IMR-90 (cell line): ENCODE measurements at regions not wholly inside any gene's neighbourhood (a gene's known extent, or its start where the extent isn't known, plus 50 kb on each side); places are given as distances from the start of the nearest gene placed in this dataset.

Experiments used
- ATAC-seq: fragments of 200-7000 bp; cut with Tn5 transposase; 2 replicates; pipeline ENCODE4 v1.9.1; 2020; ENCODE audit warnings: low read depth, mild to moderate bottlenecking, moderate library complexity
- BruUV-seq: library from RNA; stranded (reverse); fragments of 400-500 nt; replicated peaks from 2 replicates; lab custom pipeline; 2021; lab: Mats Ljungman, UMichigan
- CTCF ChIA-PET: fragments of 300-600 bp; formaldehyde crosslinking; extraction: SDS; loops from one replicate; lab custom pipeline; 2021; ENCODE audit warnings: antibody characterized with exemption; lab: Yijun Ruan, JAX
- POLR2A ChIA-PET: fragments of 300-600 bp; sonication (Branson Sonifier 250); formaldehyde crosslinking; loops from one replicate; lab custom pipeline; 2022; ENCODE audit warnings: antibody characterized with exemption; ENCODE audit not compliant: unreplicated experiment; lab: Charles Lee
- DNase-seq: peaks from one replicate; pipeline ENCODE4 v3.0.0; 2013
- H2AFZ ChIP-seq: replicated peaks from 2 replicates; pipeline ENCODE3; 2013; ENCODE audit warnings: low read length, mild to moderate bottlenecking; ENCODE audit not compliant: poor library complexity
- H2AK5ac ChIP-seq: 2 replicates; pipeline ENCODE4 v1.6.1; 2013; ENCODE audit warnings: low read depth, low read length, inconsistent platforms
- H2AK9ac ChIP-seq: replicated peaks from 2 replicates; pipeline ENCODE3; 2013; ENCODE audit warnings: mild to moderate bottlenecking, low read depth, low read length, moderate library complexity; ENCODE audit not compliant: poor library complexity
- H2BK120ac ChIP-seq: 2 replicates; pipeline ENCODE4 v1.6.1; 2013; ENCODE audit warnings: low read depth, low read length, inconsistent platforms
- H2BK15ac ChIP-seq: 3 replicates; pipeline ENCODE4 v1.6.1; 2013; ENCODE audit warnings: low read depth, low read length, inconsistent platforms
- H2BK20ac ChIP-seq: 2 replicates; pipeline ENCODE4 v1.6.1; 2013; ENCODE audit warnings: low read depth, mild to moderate bottlenecking, inconsistent platforms, low read length, moderate library complexity
- H2BK5ac ChIP-seq: 2 replicates; pipeline ENCODE4 v1.6.1; 2013; ENCODE audit warnings: mild to moderate bottlenecking, low read depth, low read length, inconsistent platforms; ENCODE audit not compliant: poor library complexity, severe bottlenecking
- H3K14ac ChIP-seq: replicated peaks from 2 replicates; pipeline ENCODE4 v1.6.1; 2013; ENCODE audit warnings: low read depth, low read length, inconsistent platforms
- H3K18ac ChIP-seq: 2 replicates; pipeline ENCODE4 v1.6.1; 2013; ENCODE audit warnings: low read depth, low read length, control low read depth
- H3K23ac ChIP-seq: 2 replicates; pipeline ENCODE4 v1.6.1; 2013; ENCODE audit warnings: low read depth, low read length, inconsistent platforms
- H3K27ac ChIP-seq: 2 replicates; pipeline ENCODE4 v1.5.1; 2013; ENCODE audit warnings: mild to moderate bottlenecking, control low read depth, low read length; ENCODE audit not compliant: insufficient read depth
- H3K27me3 ChIP-seq: 2 replicates; pipeline ENCODE4 v1.6.1; 2013; ENCODE audit warnings: low read length; ENCODE audit not compliant: control insufficient read depth, insufficient read depth
- H3K36me3 ChIP-seq: 2 replicates; pipeline ENCODE4 v1.6.1; 2013; ENCODE audit warnings: low read length, mixed read lengths; ENCODE audit not compliant: control insufficient read depth, insufficient read depth
- H3K4ac ChIP-seq: 2 replicates; pipeline ENCODE4 v1.6.1; 2013; ENCODE audit warnings: low read depth, low read length, inconsistent platforms
- H3K4me1 ChIP-seq: 2 replicates; pipeline ENCODE4 v1.6.1; 2013; ENCODE audit warnings: low read length, mixed read lengths; ENCODE audit not compliant: control insufficient read depth, insufficient read depth
- H3K4me2 ChIP-seq: 2 replicates; pipeline ENCODE4 v1.6.1; 2013; ENCODE audit warnings: low read depth, mild to moderate bottlenecking, control low read depth, low read length, moderate library complexity
- H3K4me3 ChIP-seq: 2 replicates; pipeline ENCODE4 v1.5.1; 2013; ENCODE audit warnings: low read depth, mild to moderate bottlenecking, control low read depth, low read length, moderate library complexity; ENCODE audit not compliant: insufficient read depth
- H3K56ac ChIP-seq: 2 replicates; pipeline ENCODE4 v1.6.1; 2013; ENCODE audit warnings: low read length, inconsistent platforms; ENCODE audit not compliant: insufficient read depth; ENCODE audit errors: extremely low read depth
- H3K79me1 ChIP-seq, 2 experiments: 2 replicates each; pipeline ENCODE4 v1.6.1; 2013; ENCODE audit warnings: low read length in 2 of 2, inconsistent platforms in 1 of 2, low read depth in 1 of 2
- H3K9ac ChIP-seq: 2 replicates; pipeline ENCODE4 v1.6.1; 2013; ENCODE audit warnings: low read depth, low read length, control low read depth
- H3K9me1 ChIP-seq: 2 replicates; pipeline ENCODE4 v1.6.1; 2013; ENCODE audit warnings: low read length, inconsistent platforms; ENCODE audit not compliant: insufficient read depth
- H3K9me3 ChIP-seq: 2 replicates; pipeline ENCODE4 v1.6.1; 2013; ENCODE audit warnings: low read length; ENCODE audit not compliant: control insufficient read depth, insufficient read depth
- H4K20me1 ChIP-seq: 2 replicates; pipeline ENCODE4 v1.6.1; 2013; ENCODE audit warnings: low read length, inconsistent platforms; ENCODE audit not compliant: insufficient read depth
- H4K5ac ChIP-seq: 2 replicates; pipeline ENCODE4 v1.6.1; 2013; ENCODE audit warnings: mild to moderate bottlenecking, low read depth, low read length, control low read depth
- H4K8ac ChIP-seq, 2 experiments: 2 replicates each; pipeline ENCODE4 v1.6.1; 2013; ENCODE audit warnings: low read depth in 2 of 2, low read length in 2 of 2, control low read depth in 1 of 2, inconsistent platforms in 1 of 2
- H4K91ac ChIP-seq: 2 replicates; pipeline ENCODE4 v1.6.1; 2013; ENCODE audit warnings: low read depth, low read length, inconsistent platforms; ENCODE audit not compliant: insufficient read depth
- BHLHE40 ChIP-seq: fragments of 150-350 bp; IDR thresholded peaks from 2 replicates; pipeline ENCODE4 v1.6.1; 2016; ENCODE audit warnings: mild to moderate bottlenecking, low read depth, low read length
- CEBPB ChIP-seq: IDR thresholded peaks from 2 replicates; pipeline ENCODE4 v1.6.1; 2012; ENCODE audit warnings: low read depth, low read length, improper control_type of control experiment
- CHD1 ChIP-seq: IDR thresholded peaks from 2 replicates; pipeline ENCODE4 v1.6.1; 2012; ENCODE audit warnings: low read depth, low read length, improper control_type of control experiment
- CTCF ChIP-seq: conservative IDR thresholded peaks from 2 replicates; pipeline ENCODE4 v1.5.1; 2012; ENCODE audit warnings: mild to moderate bottlenecking, low read depth, low read length, improper control_type of control experiment
- ELK1 ChIP-seq: fragments of 150-350 bp; IDR thresholded peaks from 2 replicates; pipeline ENCODE4 v1.6.1; 2016; ENCODE audit warnings: low read depth, mild to moderate bottlenecking, low read length, moderate library complexity, borderline replicate concordance
- FOS ChIP-seq: fragments of 150-350 bp; IDR thresholded peaks from 2 replicates; pipeline ENCODE4 v1.6.1; 2016; ENCODE audit warnings: low read depth, low read length
- MAFK ChIP-seq: IDR thresholded peaks from 2 replicates; pipeline ENCODE4 v1.6.1; 2012; ENCODE audit warnings: low read depth, low read length, improper control_type of control experiment
- MAZ ChIP-seq: IDR thresholded peaks from 2 replicates; pipeline ENCODE4 v1.6.1; 2012; ENCODE audit warnings: low read depth, mild to moderate bottlenecking, low read length, improper control_type of control experiment, moderate library complexity, borderline replicate concordance
- MXI1 ChIP-seq: IDR thresholded peaks from 2 replicates; pipeline ENCODE4 v1.6.1; 2012; ENCODE audit warnings: low read depth, mild to moderate bottlenecking, low read length, moderate library complexity, borderline replicate concordance
- NFE2L2 ChIP-seq: fragments of 150-350 bp; IDR thresholded peaks from 2 replicates; pipeline ENCODE4 v1.6.1; 2016; ENCODE audit warnings: low read depth, mild to moderate bottlenecking, low read length
- POLR2A ChIP-seq: IDR thresholded peaks from 2 replicates; pipeline ENCODE4 v1.6.1; 2012; ENCODE audit warnings: mild to moderate bottlenecking, low read depth, low read length
- RAD21 ChIP-seq: IDR thresholded peaks from 2 replicates; pipeline ENCODE4 v1.6.1; 2012; ENCODE audit warnings: low read length, improper control_type of control experiment
- RFX5 ChIP-seq: IDR thresholded peaks from 2 replicates; pipeline ENCODE4 v1.8.0; 2012; ENCODE audit warnings: low read depth, mild to moderate bottlenecking, low read length, moderate library complexity
- SMC3 ChIP-seq: fragments of 150-350 bp; IDR thresholded peaks from 2 replicates; pipeline ENCODE4 v1.6.1; 2016; ENCODE audit warnings: low read depth, mild to moderate bottlenecking, antibody characterized with exemption, low read length, moderate library complexity
- USF2 ChIP-seq: fragments of 150-350 bp; IDR thresholded peaks from 2 replicates; pipeline ENCODE4 v1.6.1; 2017; ENCODE audit warnings: mild to moderate bottlenecking, antibody characterized with exemption, low read length, low read depth
- WGBS, 2 experiments: methylation state at CpG; one replicate each; pipeline versions ENCODE4 v1.1.5 to v1.1.7; 2013; ENCODE audit warnings: missing lambda C conversion rate in 2 of 2; ENCODE audit not compliant: insufficient read length in 1 of 2; ENCODE audit errors: extremely low coverage in 2 of 2; 5-methylcytosine and 5-hydroxymethylcytosine counted together
- dilution Hi-C: fragments of 300-500 bp; cut with HindIII; formaldehyde crosslinking; loops from one replicate; pipeline ENCODE4 v1.14.3; 2018; ENCODE audit warnings: low sequenced_read_pairs; ENCODE audit not compliant: unreplicated experiment
- in situ Hi-C: fragments of 300-500 bp; cut with MboI; formaldehyde crosslinking; loops from 3 replicates; pipeline ENCODE4 v1.14.3; 2019; ENCODE audit warnings: low sequenced_read_pairs, inconsistent platforms, mixed read lengths
- intact Hi-C: fragments of 100-400 bp; cut with micrococcal nuclease; formaldehyde crosslinking; loops from 2 replicates; pipeline ENCODE4 v1.10.0; 2022

- H3K18ac ChIP-seq, result no peak overlapping the region
- H3K36me3 ChIP-seq, result no peaks in the 10 kb centered on the region
- no peaks in the 10 kb centered on the region for H3K79me1 ChIP-seq
- dilution Hi-C loops (no loop called here), in situ Hi-C loops (no loop called here), intact Hi-C loops (no loop called here)
- no peak overlapping the region for H3K27ac ChIP-seq
- no peak overlapping the region for H4K8ac ChIP-seq
- H2BK20ac ChIP-seq, result no peak overlapping the region
- H4K5ac ChIP-seq, result no peak overlapping the region
- H2AK5ac ChIP-seq, result no peak overlapping the region
- no peaks in the 10 kb centered on the region for H3K4me1 ChIP-seq
- no peak overlapping the region for H2AK9ac ChIP-seq
- DNase-seq (no peak), ATAC-seq (0 out of 2 replicates have a peak, but pooled peaks have one; percentile 33)
- H3K9ac ChIP-seq, result no peak overlapping the region
- peaks cover 83% of the 10 kb centered on the region for H3K27me3 ChIP-seq
- H3K4ac ChIP-seq, result no peak overlapping the region
- H4K20me1 ChIP-seq, result 0 out of 2 replicates have a peak, but pooled peaks cover 3% of the 10 kb centered on the region
- H3K4me3 ChIP-seq, result no peak overlapping the region
- no peak overlapping the region for H3K23ac ChIP-seq
- no peak overlapping the region for H4K91ac ChIP-seq
- WGBS, 2 experiments, result 0% methylated on average over 25 of the region's 89 CpGs; no CpG with 5 or more reads in 1 of the 2 experiments
- no peak overlapping the region for H3K14ac ChIP-seq
- H2BK5ac ChIP-seq, result no peak overlapping the region
- H2BK120ac ChIP-seq, result no peak overlapping the region
- no peak overlapping the region for H3K56ac ChIP-seq
- H3K4me2 ChIP-seq, result no peak overlapping the region
- no peaks in the 10 kb centered on the region for H3K9me3 ChIP-seq
- H3K9me1 ChIP-seq, result no peaks in the 10 kb centered on the region
- BruUV-seq, result no TSS peak
- no peak overlapping the region for H2BK15ac ChIP-seq
- ChIA-PET CTCF (interaction anchor here (0.6 to 2.4 kb wide), 2 partner anchors 186 to 222 kb away, joined by 3 to 19 read pairs; partner anchors contain the start of gene LINGO1), POLR2A (no interaction called here)
- H2AFZ ChIP-seq, result no peak overlapping the region
- TF ChIP-seq MAFK (no peak), BHLHE40 (no peak), RAD21 (no peak), CEBPB (no peak), POLR2A (no peak), SMC3 (no peak), MAZ (no peak), CTCF (no peak), USF2 (no peak), FOS (no peak), RFX5 (no peak), ELK1 (no peak), CHD1 (no peak), MXI1 (no peak), NFE2L2 (no peak)
These were observed 187.4 kb upstream of the LINGO1 start for GRCh38 chr15:77819851-77820728.
